H9 (cell line): ENCODE measurements at regions not wholly inside any gene's neighbourhood (a gene's known extent, or its start where the extent isn't known, plus 50 kb on each side); places are given as distances from the start of the nearest gene placed in this dataset.

Source experiments
- DNase-seq: peaks from one replicate; pipeline ENCODE4 v3.0.0-alpha.2; 2017
- H2AFZ ChIP-seq: one replicate; pipeline ENCODE4 v1.6.1; 2013; ENCODE audit warnings: mild to moderate bottlenecking, low read length, control low read depth, moderate library complexity
- H2AK5ac ChIP-seq: 2 replicates; pipeline ENCODE4 v1.6.1; 2013; ENCODE audit warnings: low read length, control low read depth, mixed read lengths; ENCODE audit not compliant: insufficient read length
- H2BK120ac ChIP-seq: one replicate; pipeline ENCODE4 v1.6.1; 2013; ENCODE audit warnings: low read depth, mild to moderate bottlenecking, low read length, control low read depth, inconsistent platforms; ENCODE audit not compliant: poor library complexity, severe bottlenecking
- H2BK12ac ChIP-seq: 2 replicates; pipeline ENCODE4 v1.6.1; 2013; ENCODE audit warnings: low read length, control low read depth, mixed read lengths, low read depth; ENCODE audit not compliant: insufficient read length
- H2BK15ac ChIP-seq: 2 replicates; pipeline ENCODE4 v1.6.1; 2013; ENCODE audit warnings: low read depth, low read length, control low read depth
- H2BK20ac ChIP-seq: one replicate; pipeline ENCODE4 v1.6.1; 2013; ENCODE audit warnings: low read depth, mild to moderate bottlenecking, low read length, control low read depth, inconsistent platforms; ENCODE audit not compliant: poor library complexity, severe bottlenecking
- H2BK5ac ChIP-seq: 2 replicates; pipeline ENCODE4 v1.6.1; 2013; ENCODE audit warnings: low read length, control low read depth, mixed read lengths; ENCODE audit not compliant: insufficient read length
- H3K14ac ChIP-seq: 2 replicates; pipeline ENCODE4 v1.6.1; 2013; ENCODE audit warnings: low read length, control low read depth; ENCODE audit not compliant: insufficient read depth
- H3K18ac ChIP-seq: 2 replicates; pipeline ENCODE4 v1.6.1; 2013; ENCODE audit warnings: low read depth, mild to moderate bottlenecking, mixed read lengths, low read length, control low read depth; ENCODE audit not compliant: insufficient read length
- H3K23ac ChIP-seq: 2 replicates; pipeline ENCODE4 v1.6.1; 2013; ENCODE audit warnings: low read length, control low read depth, mixed read lengths, low read depth; ENCODE audit not compliant: insufficient read length
- H3K23me2 ChIP-seq: 2 replicates; pipeline ENCODE4 v1.6.1; 2013; ENCODE audit warnings: low read depth, mild to moderate bottlenecking, mixed read lengths, low read length, control low read depth; ENCODE audit not compliant: insufficient read length, poor library complexity, severe bottlenecking
- H3K27ac ChIP-seq: 2 replicates; pipeline ENCODE4 v1.5.1; 2013; ENCODE audit warnings: low read length, control low read depth, mixed read lengths, low read depth; ENCODE audit not compliant: insufficient read length
- H3K27me3 ChIP-seq: 2 replicates; pipeline ENCODE4 v1.6.1; 2013; ENCODE audit warnings: low read length, control low read depth, inconsistent platforms; ENCODE audit not compliant: insufficient read depth
- H3K4ac ChIP-seq: 2 replicates; pipeline ENCODE4 v1.6.1; 2013; ENCODE audit warnings: low read depth, mild to moderate bottlenecking, control low read depth, inconsistent platforms, low read length, moderate library complexity
- H3K4me1 ChIP-seq: 2 replicates; pipeline ENCODE4 v1.6.1; 2013; ENCODE audit warnings: low read length, control low read depth, inconsistent platforms; ENCODE audit not compliant: insufficient read depth
- H3K4me2 ChIP-seq: 2 replicates; pipeline ENCODE4 v1.6.1; 2013; ENCODE audit warnings: low read length, control low read depth, mixed read lengths; ENCODE audit not compliant: insufficient read length, insufficient read depth
- H3K56ac ChIP-seq: 2 replicates; pipeline ENCODE4 v1.6.1; 2013; ENCODE audit warnings: low read depth, mild to moderate bottlenecking, mixed read lengths, low read length, control low read depth; ENCODE audit not compliant: insufficient read length
- H3K79me1 ChIP-seq: 2 replicates; pipeline ENCODE4 v1.6.1; 2013; ENCODE audit warnings: low read depth, mild to moderate bottlenecking, moderate library complexity, low read length, control low read depth, inconsistent platforms; ENCODE audit not compliant: insufficient read depth, poor library complexity, severe bottlenecking
- H3K79me2 ChIP-seq: 2 replicates; pipeline ENCODE4 v1.6.1; 2013; ENCODE audit warnings: low read length, control low read depth, inconsistent platforms; ENCODE audit not compliant: insufficient read depth
- H3K9ac ChIP-seq: 2 replicates; pipeline ENCODE4 v1.6.1; 2013; ENCODE audit warnings: low read length, control low read depth, mixed read lengths; ENCODE audit not compliant: insufficient read length; ENCODE audit errors: extremely low read depth
- H3K9me3 ChIP-seq: one replicate; pipeline ENCODE4 v1.6.1; 2013; ENCODE audit warnings: low read depth, low read length, inconsistent platforms; ENCODE audit not compliant: control insufficient read depth
- H3T11ph ChIP-seq: one replicate; pipeline ENCODE4 v1.6.1; 2013; ENCODE audit warnings: mild to moderate bottlenecking, low read length, control low read depth, inconsistent platforms
- H4K20me1 ChIP-seq: one replicate; pipeline ENCODE4 v1.6.1; 2013; ENCODE audit not compliant: control insufficient read depth, insufficient read length, insufficient read depth
- H4K5ac ChIP-seq: 2 replicates; pipeline ENCODE4 v1.6.1; 2013; ENCODE audit warnings: low read depth, mild to moderate bottlenecking, mixed read lengths, low read length, control low read depth; ENCODE audit not compliant: insufficient read length
- H4K8ac ChIP-seq: replicated peaks from 2 replicates; pipeline ENCODE4 v1.6.1; 2013; ENCODE audit warnings: low read length, control low read depth, mixed read lengths, low read depth; ENCODE audit not compliant: insufficient read length
- H4K91ac ChIP-seq: 2 replicates; pipeline ENCODE4 v1.6.1; 2013; ENCODE audit warnings: low read depth, mild to moderate bottlenecking, moderate library complexity, mixed read lengths, low read length, control low read depth; ENCODE audit not compliant: insufficient read length
- H3K27ac Mint-ChIP-seq, 3 experiments: 2 replicates in 2 of 3; 3 replicates in 1 of 3; pipeline ENCODE4 v1.8.0; 2020 to 2021; ENCODE audit warnings: mixed read lengths in 3 of 3, mild to moderate bottlenecking in 1 of 3, moderate library complexity in 1 of 3
- H3K27me3 Mint-ChIP-seq: 2 replicates; pipeline ENCODE4 v1.8.0; 2021; ENCODE audit warnings: low read depth, mild to moderate bottlenecking, moderate library complexity, mixed read lengths
- H3K36me3 Mint-ChIP-seq, 3 experiments: 2 replicates in 2 of 3; 3 replicates in 1 of 3; pipeline ENCODE4 v1.8.0; 2020 to 2021; ENCODE audit warnings: low read depth in 3 of 3, mixed read lengths in 3 of 3; ENCODE audit not compliant: insufficient read depth in 1 of 3
- H3K4me1 Mint-ChIP-seq, 2 experiments: 2 replicates each; pipeline ENCODE4 v1.8.0; 2020; ENCODE audit warnings: mixed read lengths in 2 of 2
- H3K4me3 Mint-ChIP-seq, 2 experiments: 2 replicates in 1 of 2; 3 replicates in 1 of 2; pipeline ENCODE4 v1.8.0; 2020 to 2021; ENCODE audit warnings: mild to moderate bottlenecking in 2 of 2, mixed read lengths in 2 of 2, moderate library complexity in 1 of 2
- H3K9me3 Mint-ChIP-seq, 2 experiments: 2 replicates in 1 of 2; 3 replicates in 1 of 2; pipeline ENCODE4 v1.8.0; 2020; ENCODE audit warnings: mild to moderate bottlenecking in 2 of 2, mixed read lengths in 2 of 2, moderate library complexity in 1 of 2
- WGBS: extraction: QIAGEN DNeasy Blood & Tissue Kit; methylation state at CpG from one replicate; pipeline ENCODE4 v1.1.7; 2013; ENCODE audit warnings: missing lambda C conversion rate, low lambda C conversion rate, mixed read lengths; ENCODE audit not compliant: insufficient read length; ENCODE audit errors: extremely low coverage; 5-methylcytosine and 5-hydroxymethylcytosine counted together
- TF ChIP-seq, protein P1 (sequence below): fragments of 200-600 bp; sonication (generic); conservative IDR thresholded peaks from 3 replicates; pipeline ENCODE4 v1.8.0; 2021; ENCODE audit warnings: antibody characterized with exemption, mild to moderate bottlenecking

DNA sequence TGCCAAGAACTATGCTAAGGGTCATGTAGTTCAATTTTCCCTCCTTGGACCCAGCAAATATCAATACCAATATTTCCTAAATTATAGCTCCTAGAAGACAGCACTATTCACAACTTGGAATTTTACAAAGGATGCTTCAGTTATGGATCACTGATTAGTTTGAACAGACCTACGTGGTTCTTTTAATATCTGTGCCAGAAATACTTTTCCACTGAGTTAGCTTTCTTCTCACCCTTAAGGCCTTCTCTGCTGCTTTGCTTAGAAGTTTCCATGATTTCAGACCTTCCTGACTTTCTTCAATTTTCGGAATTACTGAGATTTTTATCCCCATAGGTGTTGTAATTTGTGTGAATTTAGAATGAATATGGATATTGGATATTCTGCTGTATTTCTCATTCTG lies 380.4 kb downstream of the PSAT1 start:
- no peak overlapping the region for H2BK12ac ChIP-seq
- H4K8ac ChIP-seq, result no peak overlapping the region
- Mint-ChIP-seq H3K36me3 (no peaks in the 10 kb centered on the region), H3K27ac (no peak overlapping the region), H3K4me3 (no peak overlapping the region), H3K27me3 (no peaks in the 10 kb centered on the region), H3K4me1 (peaks cover 12 to 17% of the 10 kb centered on the region in 2 experiments), H3K9me3 (no peaks in the 10 kb centered on the region)
- H4K5ac ChIP-seq, result no peak overlapping the region
- no peak overlapping the region for H2BK5ac ChIP-seq
- H3K23me2 ChIP-seq, result no peaks in the 10 kb centered on the region
- H3K27ac ChIP-seq, result no peak overlapping the region
- peaks cover 4% of the 10 kb centered on the region; the same call in 1 of the 2 replicates for H3K4me1 ChIP-seq
- H3K4ac ChIP-seq, result no peak overlapping the region
- H3K14ac ChIP-seq, result no peak overlapping the region
- no peak overlapping the region for H2AFZ ChIP-seq
- no peak overlapping the region for H4K91ac ChIP-seq
- no peak overlapping the region for H3K56ac ChIP-seq
- H2AK5ac ChIP-seq, result no peak overlapping the region
- no CpG with 5 or more reads among the region's 2 CpGs for WGBS
- H3K9me3 ChIP-seq, result no peaks in the 10 kb centered on the region
- no peak for DNase-seq
- no peak overlapping the region for H3K23ac ChIP-seq
- no peaks in the 10 kb centered on the region for H3K79me1 ChIP-seq
- no peak overlapping the region for H3K18ac ChIP-seq
- TF ChIP-seq, protein P1, sequence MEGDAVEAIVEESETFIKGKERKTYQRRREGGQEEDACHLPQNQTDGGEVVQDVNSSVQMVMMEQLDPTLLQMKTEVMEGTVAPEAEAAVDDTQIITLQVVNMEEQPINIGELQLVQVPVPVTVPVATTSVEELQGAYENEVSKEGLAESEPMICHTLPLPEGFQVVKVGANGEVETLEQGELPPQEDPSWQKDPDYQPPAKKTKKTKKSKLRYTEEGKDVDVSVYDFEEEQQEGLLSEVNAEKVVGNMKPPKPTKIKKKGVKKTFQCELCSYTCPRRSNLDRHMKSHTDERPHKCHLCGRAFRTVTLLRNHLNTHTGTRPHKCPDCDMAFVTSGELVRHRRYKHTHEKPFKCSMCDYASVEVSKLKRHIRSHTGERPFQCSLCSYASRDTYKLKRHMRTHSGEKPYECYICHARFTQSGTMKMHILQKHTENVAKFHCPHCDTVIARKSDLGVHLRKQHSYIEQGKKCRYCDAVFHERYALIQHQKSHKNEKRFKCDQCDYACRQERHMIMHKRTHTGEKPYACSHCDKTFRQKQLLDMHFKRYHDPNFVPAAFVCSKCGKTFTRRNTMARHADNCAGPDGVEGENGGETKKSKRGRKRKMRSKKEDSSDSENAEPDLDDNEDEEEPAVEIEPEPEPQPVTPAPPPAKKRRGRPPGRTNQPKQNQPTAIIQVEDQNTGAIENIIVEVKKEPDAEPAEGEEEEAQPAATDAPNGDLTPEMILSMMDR, result no peak
- H3K9ac ChIP-seq, result no peak overlapping the region
- no peak overlapping the region for H3K4me2 ChIP-seq
- H3K79me2 ChIP-seq, result no peaks in the 10 kb centered on the region
- no peaks in the 10 kb centered on the region for H3K27me3 ChIP-seq
- H3T11ph ChIP-seq, result no peak overlapping the region
- no peak overlapping the region for H2BK15ac ChIP-seq
- no peak overlapping the region for H2BK120ac ChIP-seq
- H4K20me1 ChIP-seq, result no peaks in the 10 kb centered on the region
- no peak overlapping the region for H2BK20ac ChIP-seq
